Testis (tissue), 2 donors: ENCODE measurements at regions not wholly inside any gene's neighbourhood (a gene's known extent, or its start where the extent isn't known, plus 50 kb on each side); places are given as distances from the start of the nearest gene placed in this dataset.

Experiments used
- DNase-seq: peaks from one replicate; pipeline ENCODE4 v3.0.0-alpha.2; 2019
- H3K27ac ChIP-seq, 2 donors: fragments of 200-600 bp; sonication (generic); one replicate each; pipeline ENCODE4 v1.5.1; 2019
- H3K27me3 ChIP-seq: fragments of 200-600 bp; sonication (generic); one replicate; pipeline ENCODE4 v1.5.1; 2019
- H3K36me3 ChIP-seq: fragments of 200-600 bp; sonication (generic); one replicate; pipeline ENCODE4 v1.5.1; 2017; ENCODE audit warnings: low read depth; ENCODE audit errors: missing control alignments
- H3K4me1 ChIP-seq: fragments of 200-600 bp; sonication (generic); one replicate; pipeline ENCODE4 v1.5.1; 2019
- H3K4me3 ChIP-seq, 2 donors: fragments of 200-600 bp; sonication (generic); one replicate each; pipeline ENCODE4 v1.5.1; 2017 to 2019
- H3K9me3 ChIP-seq: fragments of 200-600 bp; sonication (generic); one replicate; pipeline ENCODE4 v1.5.1; 2017
- POLR2A ChIP-seq: fragments of 450-650 bp; IDR thresholded peaks from one replicate; pipeline ENCODE4 v1.6.1; 2017; ENCODE audit warnings: antibody characterized with exemption, mild to moderate bottlenecking, moderate library complexity
- WGBS, 2 donors: methylation state at CpG; one replicate each; pipeline ENCODE4 v1.1.5; 2018; 5-methylcytosine and 5-hydroxymethylcytosine counted together
- intact Hi-C: fragments of 100-400 bp; cut with DNase I; formaldehyde crosslinking; loops from one replicate; pipeline ENCODE4 v1.15.1; 2023; ENCODE audit warnings: low total_unique reads
- TF ChIP-seq, protein P1 (sequence below), 3 experiments: fragments of 450-650 bp in 2 of 3; fragments of 200-600 bp in 1 of 3; sonication (generic) in 1 of 3; IDR thresholded peaks; one replicate each; pipeline ENCODE4 v1.5.1; 2016 to 2019; ENCODE audit warnings: antibody characterized with exemption in 3 of 3, mild to moderate bottlenecking in 2 of 3, moderate library complexity in 1 of 3

DNA sequence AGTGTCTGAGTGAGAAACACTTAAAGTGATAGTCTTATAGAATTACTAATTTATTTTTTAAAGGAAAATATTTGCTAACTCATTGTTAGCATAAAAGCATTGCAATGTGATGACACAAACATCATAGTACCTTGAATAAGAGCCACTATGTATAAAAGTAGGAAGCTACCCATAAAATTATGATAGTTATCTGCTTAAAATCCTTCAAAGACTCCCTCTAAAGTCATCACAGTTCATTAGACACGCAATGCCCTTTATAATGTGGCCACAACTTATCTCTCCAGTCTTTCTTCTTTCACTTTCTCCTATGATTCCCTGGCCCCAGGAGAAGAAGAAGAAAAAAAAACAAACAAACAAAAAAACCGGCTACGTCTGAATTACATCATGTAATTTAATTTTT is 1144.0 kb upstream of the NUDT12 start:
- DNase-seq, result no peak
- Histone ChIP-seq H3K27me3 (no peaks in the 10 kb centered on the region), H3K4me1 (no peaks in the 10 kb centered on the region), H3K36me3 (no peaks in the 10 kb centered on the region), H3K27ac (no peak overlapping the region), H3K9me3 (no peaks in the 10 kb centered on the region), H3K4me3 (no peak overlapping the region)
- WGBS, 2 donors, result 83 to 86% methylated on average over 3 of the region's 3 CpGs
- no peak for TF ChIP-seq POLR2A
- TF ChIP-seq, protein P1, sequence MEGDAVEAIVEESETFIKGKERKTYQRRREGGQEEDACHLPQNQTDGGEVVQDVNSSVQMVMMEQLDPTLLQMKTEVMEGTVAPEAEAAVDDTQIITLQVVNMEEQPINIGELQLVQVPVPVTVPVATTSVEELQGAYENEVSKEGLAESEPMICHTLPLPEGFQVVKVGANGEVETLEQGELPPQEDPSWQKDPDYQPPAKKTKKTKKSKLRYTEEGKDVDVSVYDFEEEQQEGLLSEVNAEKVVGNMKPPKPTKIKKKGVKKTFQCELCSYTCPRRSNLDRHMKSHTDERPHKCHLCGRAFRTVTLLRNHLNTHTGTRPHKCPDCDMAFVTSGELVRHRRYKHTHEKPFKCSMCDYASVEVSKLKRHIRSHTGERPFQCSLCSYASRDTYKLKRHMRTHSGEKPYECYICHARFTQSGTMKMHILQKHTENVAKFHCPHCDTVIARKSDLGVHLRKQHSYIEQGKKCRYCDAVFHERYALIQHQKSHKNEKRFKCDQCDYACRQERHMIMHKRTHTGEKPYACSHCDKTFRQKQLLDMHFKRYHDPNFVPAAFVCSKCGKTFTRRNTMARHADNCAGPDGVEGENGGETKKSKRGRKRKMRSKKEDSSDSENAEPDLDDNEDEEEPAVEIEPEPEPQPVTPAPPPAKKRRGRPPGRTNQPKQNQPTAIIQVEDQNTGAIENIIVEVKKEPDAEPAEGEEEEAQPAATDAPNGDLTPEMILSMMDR (IDR thresholded peaks at IDR 0.05), result no peak
- intact Hi-C loops, result no loop called here

DNA sequence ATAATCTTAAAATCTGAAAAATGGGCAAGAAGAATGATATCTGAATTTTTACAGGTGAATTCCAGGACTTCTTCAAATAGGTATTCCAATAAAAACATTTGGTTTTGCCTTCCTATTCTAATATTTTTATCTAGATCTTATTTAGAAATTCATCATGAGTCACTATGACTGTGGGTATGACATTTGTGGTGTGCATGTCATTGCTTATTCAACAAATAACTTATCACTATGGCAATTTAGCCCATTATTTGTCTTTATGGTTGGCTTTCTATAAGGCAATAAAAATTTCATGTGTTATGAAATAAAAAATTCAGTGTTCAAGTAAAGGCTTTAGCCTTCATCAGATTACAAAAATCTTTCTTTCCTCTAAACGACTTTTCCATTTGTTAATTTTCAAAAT is 1139.6 kb upstream of the NUDT12 start:
- H3K4me1 ChIP-seq, result no peaks in the 10 kb centered on the region
- H3K27ac ChIP-seq, result no peak overlapping the region
- no peak overlapping the region for H3K4me3 ChIP-seq
- H3K9me3 ChIP-seq, result no peaks in the 10 kb centered on the region
- no peaks in the 10 kb centered on the region for H3K36me3 ChIP-seq
- WGBS, 2 donors, result 73 to 83% methylated on average over 1 of the region's 1 CpG
- intact Hi-C loops, result no loop called here
- TF ChIP-seq, protein P1 (IDR thresholded peaks at IDR 0.05), result no peak
- no peak for TF ChIP-seq POLR2A
- no peaks in the 10 kb centered on the region for H3K27me3 ChIP-seq
- DNase-seq, result no peak

DNA sequence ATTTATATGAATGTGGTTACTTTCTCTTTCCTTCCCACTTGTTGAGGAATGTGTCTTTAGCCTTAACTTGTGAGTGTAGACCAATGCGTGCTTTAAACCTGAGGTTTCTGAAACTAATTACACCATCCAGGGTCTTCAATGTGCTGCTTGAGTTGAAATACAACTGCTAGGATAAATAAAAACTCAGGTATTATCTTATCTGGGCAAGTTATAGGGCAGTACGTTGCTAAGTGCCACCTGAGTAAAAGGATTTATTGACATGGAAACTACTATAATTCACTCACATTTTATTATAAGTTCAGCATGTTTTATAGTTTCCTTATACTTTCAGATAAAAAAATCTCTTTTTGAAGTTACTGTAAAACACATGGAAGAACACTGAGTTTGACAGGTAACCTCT is 1136.8 kb upstream of the NUDT12 start:
- Histone ChIP-seq H3K4me3 (no peak overlapping the region), H3K36me3 (no peaks in the 10 kb centered on the region), H3K27me3 (no peaks in the 10 kb centered on the region), H3K27ac (no peak overlapping the region), H3K4me1 (no peaks in the 10 kb centered on the region), H3K9me3 (no peaks in the 10 kb centered on the region)
- no peak for DNase-seq
- intact Hi-C loops, result no loop called here
- 65 to 72% methylated on average over 2 of the region's 2 CpGs for WGBS, 2 donors
- TF ChIP-seq, protein P1 (IDR thresholded peaks at IDR 0.05), result no peak
- no peak for TF ChIP-seq POLR2A

DNA sequence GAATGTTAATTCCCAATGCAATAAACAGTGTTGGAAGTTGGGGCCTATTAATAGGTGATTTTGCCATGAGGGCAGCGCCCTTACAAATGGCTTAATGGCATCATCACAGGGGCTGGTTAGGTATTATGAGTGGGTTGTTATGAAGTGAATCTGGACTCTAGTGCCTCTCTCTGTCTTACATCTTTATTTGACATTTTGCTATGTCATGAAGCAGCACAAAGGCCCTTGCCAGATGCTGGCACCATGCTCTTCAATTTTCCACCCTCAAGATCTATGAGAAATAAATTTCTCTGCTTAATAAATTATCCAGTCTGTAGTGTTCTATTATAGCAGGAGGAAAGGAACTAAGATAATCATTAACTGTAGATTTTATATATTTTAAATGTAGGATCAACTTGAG is 1098.7 kb upstream of the NUDT12 start:
- no peak overlapping the region for H3K4me3 ChIP-seq
- no peaks in the 10 kb centered on the region for H3K36me3 ChIP-seq
- WGBS, 2 donors, result 95 to 96% methylated on average over 1 of the region's 1 CpG
- no peaks in the 10 kb centered on the region for H3K9me3 ChIP-seq
- H3K27ac ChIP-seq, result no peak overlapping the region
- H3K27me3 ChIP-seq, result no peaks in the 10 kb centered on the region
- intact Hi-C loops, result no loop called here
- no peak for DNase-seq
- no peak for TF ChIP-seq POLR2A
- TF ChIP-seq, protein P1 (IDR thresholded peaks at IDR 0.05), result no peak
- no peaks in the 10 kb centered on the region for H3K4me1 ChIP-seq

DNA sequence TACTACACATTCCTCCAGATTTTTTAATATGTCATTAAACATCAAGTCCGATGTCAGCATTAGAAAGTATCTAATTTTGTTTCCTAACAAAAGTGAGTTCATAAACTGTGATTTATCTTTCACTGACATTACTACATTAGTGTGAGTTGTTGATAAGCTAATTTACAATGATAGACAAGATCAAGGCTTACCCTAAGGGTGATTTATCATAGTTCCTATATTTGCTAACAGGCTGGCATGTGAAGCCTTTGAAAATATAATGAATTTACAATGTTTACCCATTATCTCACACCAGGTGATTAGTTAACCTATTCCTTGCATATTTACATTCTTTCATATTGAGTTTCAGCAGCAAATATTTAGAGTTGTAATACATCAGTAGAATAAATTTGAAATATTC is 1096.9 kb upstream of the NUDT12 start:
- DNase-seq, result no peak
- H3K27ac ChIP-seq, result no peak overlapping the region
- no peaks in the 10 kb centered on the region for H3K27me3 ChIP-seq
- TF ChIP-seq, protein P1 (IDR thresholded peaks at IDR 0.05), result no peak
- TF ChIP-seq POLR2A, result no peak
- intact Hi-C loops, result no loop called here
- H3K36me3 ChIP-seq, result no peaks in the 10 kb centered on the region
- no peaks in the 10 kb centered on the region for H3K4me1 ChIP-seq
- 66 to 71% methylated on average over 1 of the region's 1 CpG for WGBS, 2 donors
- H3K4me3 ChIP-seq, result no peak overlapping the region
- no peaks in the 10 kb centered on the region for H3K9me3 ChIP-seq
